BJ (cell line): ENCODE measurements at regions not wholly inside any gene's neighbourhood (a gene's known extent, or its start where the extent isn't known, plus 50 kb on each side); places are given as distances from the start of the nearest gene placed in this dataset.

Source experiments
- CTCF ChIA-PET: fragments of 350-600 bp; formaldehyde crosslinking; extraction: SDS; loops from one replicate; lab custom pipeline; 2021; ENCODE audit warnings: antibody characterized with exemption, inconsistent platforms; lab: Yijun Ruan, JAX
- POLR2A ChIA-PET: fragments of 300-600 bp; sonication (Branson Sonifier 250); formaldehyde crosslinking; extraction: SDS; loops from one replicate; lab custom pipeline; 2021; ENCODE audit warnings: antibody characterized with exemption; lab: Charles Lee
- DNase-seq: peaks from one replicate; pipeline ENCODE4 v3.0.0-alpha.2; 2011; ENCODE audit warnings: low read depth
- H3K27me3 ChIP-seq: 2 replicates; pipeline ENCODE4 v1.6.0; 2011; ENCODE audit warnings: low read length; ENCODE audit not compliant: control insufficient read depth, insufficient read depth
- H3K36me3 ChIP-seq: 2 replicates; pipeline ENCODE4 v1.5.1; 2011; ENCODE audit warnings: low read length; ENCODE audit not compliant: control insufficient read depth, insufficient read depth
- H3K4me3 ChIP-seq: 2 replicates; pipeline ENCODE4 v1.5.1; 2011; ENCODE audit warnings: low read depth, mild to moderate bottlenecking, control low read depth, low read length
- CTCF ChIP-seq: IDR thresholded peaks from 2 replicates; pipeline ENCODE4 v1.5.1; 2011; ENCODE audit warnings: low read depth, mild to moderate bottlenecking, control low read depth, inconsistent platforms, low read length, moderate library complexity; ENCODE audit not compliant: insufficient read depth

- Histone ChIP-seq H3K27me3 (no peaks in the 10 kb centered on the region), H3K36me3 (no peaks in the 10 kb centered on the region), H3K4me3 (no peak overlapping the region)
- no peak for DNase-seq
- POLR2A ChIA-PET: no interaction called here
- CTCF ChIA-PET: no interaction called here
- TF ChIP-seq CTCF: no peak
These were observed 147.3 kb downstream of the BTG1 start for GRCh38 chr12:91998316-91998715.

GRCh38 chr12:91994208-91994797, 151.3 kb downstream of the BTG1 start:
- no peak for TF ChIP-seq CTCF
- CTCF ChIA-PET: no interaction called here
- DNase-seq: no peak
- no peaks in the 10 kb centered on the region for H3K27me3 ChIP-seq
- H3K36me3 ChIP-seq: no peaks in the 10 kb centered on the region
- POLR2A ChIA-PET: interaction anchor here (0.6 kb wide), 1 partner anchor 12 kb away, joined by 5 read pairs; no protein-coding TSS in a partner anchor
- no peak overlapping the region for H3K4me3 ChIP-seq

- no peaks in the 10 kb centered on the region for H3K27me3 ChIP-seq
- CTCF ChIA-PET: interaction anchor here (0.9 kb wide), 1 partner anchor 14 kb away, joined by 3 read pairs; no protein-coding TSS in a partner anchor
- POLR2A ChIA-PET: interaction anchor here (0.6 kb wide), 1 partner anchor 13 kb away, joined by 5 read pairs; no protein-coding TSS in a partner anchor
- H3K36me3 ChIP-seq: no peaks in the 10 kb centered on the region
- no peak for TF ChIP-seq CTCF
- DNase-seq: no peak
- H3K4me3 ChIP-seq: no peak overlapping the region
These were observed 152.2 kb downstream of the BTG1 start for GRCh38 chr12:91993287-91994017.

- ChIA-PET CTCF (interaction anchor here (1.2 kb wide), 1 partner anchor 15 kb away, joined by 3 read pairs; no protein-coding TSS in a partner anchor), POLR2A (no interaction called here)
- no peaks in the 10 kb centered on the region for H3K36me3 ChIP-seq
- no peaks in the 10 kb centered on the region for H3K27me3 ChIP-seq
- no peak for TF ChIP-seq CTCF
- no peak overlapping the region for H3K4me3 ChIP-seq
- no peak for DNase-seq
These were observed 154.1 kb downstream of the BTG1 start for GRCh38 chr12:91991399-91992187.

- CTCF ChIA-PET: no interaction called here
- no peak for TF ChIP-seq CTCF
- Histone ChIP-seq H3K36me3 (no peaks in the 10 kb centered on the region), H3K27me3 (no peaks in the 10 kb centered on the region), H3K4me3 (no peak overlapping the region)
- POLR2A ChIA-PET: no interaction called here
- DNase-seq: no peak
These were observed 155.1 kb downstream of the BTG1 start for GRCh38 chr12:91990525-91990924.
